Liver (tissue), 7 donors: ENCODE measurements at regions not wholly inside any gene's neighbourhood (a gene's known extent, or its start where the extent isn't known, plus 50 kb on each side); places are given as distances from the start of the nearest gene placed in this dataset.

ENCODE experiments used
- DNase-seq: peaks from one replicate; pipeline ENCODE4 v3.0.0-alpha.2; 2017; ENCODE audit warnings: low spot score
- H3K27ac ChIP-seq, 2 donors: one replicate each; pipeline ENCODE4 v1.7.0; 2013; ENCODE audit warnings: inconsistent platforms in 2 of 2, low read length in 2 of 2, control low read depth in 1 of 2, low read depth in 1 of 2, mild to moderate bottlenecking in 1 of 2
- H3K27me3 ChIP-seq, 4 donors: one replicate each; pipeline versions ENCODE4 v1.6.1 to v1.7.0; 2013; ENCODE audit warnings: low read length in 3 of 4, inconsistent platforms in 1 of 4, mild to moderate bottlenecking in 1 of 4, moderate library complexity in 1 of 4; ENCODE audit not compliant: control insufficient read depth in 4 of 4, insufficient read depth in 4 of 4
- H3K36me3 ChIP-seq, 4 donors: one replicate each; pipeline versions ENCODE4 v1.6.1 to v1.7.0; 2013; ENCODE audit warnings: low read length in 3 of 4, mild to moderate bottlenecking in 3 of 4, low read depth in 1 of 4, moderate library complexity in 1 of 4; ENCODE audit not compliant: control insufficient read depth in 4 of 4, insufficient read depth in 3 of 4
- H3K4me1 ChIP-seq, 4 donors: one replicate each; pipeline versions ENCODE4 v1.6.1 to v1.7.0; 2013; ENCODE audit warnings: low read length in 3 of 4, mild to moderate bottlenecking in 3 of 4, moderate library complexity in 1 of 4; ENCODE audit not compliant: control insufficient read depth in 4 of 4, insufficient read depth in 4 of 4
- H3K4me3 ChIP-seq, 3 donors: one replicate each; pipeline versions ENCODE4 v1.6.1 to v1.7.0; 2013; ENCODE audit warnings: low read length in 3 of 3, control low read depth in 1 of 3, low read depth in 1 of 3, mild to moderate bottlenecking in 1 of 3
- H3K9ac ChIP-seq, 2 donors: one replicate each; pipeline ENCODE4 v1.7.0; 2013; ENCODE audit warnings: low read length in 2 of 2, mild to moderate bottlenecking in 2 of 2, moderate library complexity in 2 of 2, control low read depth in 1 of 2, low read depth in 1 of 2
- H3K9me3 ChIP-seq, 4 donors: one replicate each; pipeline versions ENCODE4 v1.6.1 to v1.7.0; 2013; ENCODE audit warnings: low read length in 3 of 4; ENCODE audit not compliant: control insufficient read depth in 4 of 4
- EGR1 ChIP-seq, 2 donors: IDR thresholded peaks; 2 replicates each; pipeline ENCODE4 v1.6.1; 2016 to 2018; ENCODE audit warnings: antibody characterized with exemption in 2 of 2, low read depth in 2 of 2
- FOXA1 ChIP-seq: IDR thresholded peaks from 2 replicates; pipeline ENCODE4 v1.6.1; 2016; ENCODE audit warnings: antibody characterized with exemption
- HNF4A ChIP-seq, 2 donors: conservative IDR thresholded peaks; 2 replicates each; pipeline ENCODE4 v1.6.1; 2016; ENCODE audit warnings: antibody characterized with exemption in 2 of 2, mild to moderate bottlenecking in 2 of 2
- HNF4G ChIP-seq: IDR thresholded peaks from 2 replicates; pipeline ENCODE4 v1.6.1; 2016; ENCODE audit warnings: antibody characterized with exemption
- JUND ChIP-seq, 2 donors: IDR thresholded peaks; 2 replicates each; pipeline ENCODE4 v1.6.1; 2016; ENCODE audit warnings: antibody characterized with exemption in 2 of 2
- RAD21 ChIP-seq, 2 donors: IDR thresholded peaks; 2 replicates each; pipeline ENCODE4 v1.6.1; 2016; ENCODE audit warnings: antibody characterized with exemption in 2 of 2, mild to moderate bottlenecking in 2 of 2
- RXRA ChIP-seq, 2 donors: IDR thresholded peaks; 2 replicates each; pipeline ENCODE4 v1.6.1; 2017 to 2018; ENCODE audit warnings: antibody characterized with exemption in 2 of 2, mild to moderate bottlenecking in 1 of 2
- SP1 ChIP-seq: IDR thresholded peaks from 2 replicates; pipeline ENCODE4 v1.6.1; 2018; ENCODE audit warnings: antibody characterized with exemption, mild to moderate bottlenecking
- YY1 ChIP-seq: IDR thresholded peaks from 2 replicates; pipeline ENCODE4 v1.6.1; 2016; ENCODE audit warnings: antibody characterized with exemption, mild to moderate bottlenecking
- WGBS: extraction: QIAGEN DNeasy Blood & Tissue Kit; methylation state at CpG from one replicate; pipeline ENCODE4 v1.1.7; 2013; 5-methylcytosine and 5-hydroxymethylcytosine counted together
- TF ChIP-seq, protein P1 (sequence below): IDR thresholded peaks from 2 replicates; pipeline ENCODE4 v1.6.1; 2016; ENCODE audit warnings: antibody characterized with exemption
- TF ChIP-seq, protein P2 (sequence below): IDR thresholded peaks from 2 replicates; pipeline ENCODE4 v1.6.1; 2016; ENCODE audit warnings: antibody characterized with exemption
- TF ChIP-seq, protein P3 (sequence below): IDR thresholded peaks from 2 replicates; pipeline ENCODE4 v1.6.1; 2016; ENCODE audit warnings: antibody characterized with exemption, mild to moderate bottlenecking
- donor health status: healthy.
- donor health status: healthy.
- donor health status: healthy.
- donor health status: healthy.

DNA sequence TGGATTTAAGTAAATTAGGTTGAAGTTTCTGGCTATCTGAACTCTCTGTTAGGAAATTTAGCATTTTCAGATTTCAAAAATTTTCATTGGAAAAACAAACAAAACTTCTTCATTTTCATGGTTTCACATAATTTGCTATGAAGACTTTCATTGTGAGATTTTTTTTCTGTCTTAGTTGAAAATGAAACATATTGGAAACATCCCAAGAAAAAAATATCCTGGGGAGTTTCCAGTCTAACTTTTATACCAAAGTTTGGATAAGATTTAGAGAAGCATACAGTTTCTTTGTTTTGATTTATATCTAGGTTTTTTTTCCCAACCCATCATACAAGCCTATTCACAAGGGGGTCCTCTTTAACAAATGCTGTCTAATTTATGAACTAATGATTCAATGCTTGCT lies 300.5 kb upstream of the SEMA3A start:
- Histone ChIP-seq H3K9me3 (no peaks in the 10 kb centered on the region), H3K27me3 (no peaks in the 10 kb centered on the region), H3K27ac (no peak overlapping the region), H3K36me3 (no peaks in the 10 kb centered on the region), H3K9ac (no peak overlapping the region), H3K4me3 (no peak overlapping the region), H3K4me1 (peaks cover 0 to 1% (median 0%) of the 10 kb centered on the region in 4 donors)
- DNase-seq: no peak
- TF ChIP-seq YY1: no peak
- TF ChIP-seq, protein P1, sequence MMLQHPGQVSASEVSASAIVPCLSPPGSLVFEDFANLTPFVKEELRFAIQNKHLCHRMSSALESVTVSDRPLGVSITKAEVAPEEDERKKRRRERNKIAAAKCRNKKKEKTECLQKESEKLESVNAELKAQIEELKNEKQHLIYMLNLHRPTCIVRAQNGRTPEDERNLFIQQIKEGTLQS: no peak
- no peak for TF ChIP-seq HNF4A (conservative IDR thresholded peaks at IDR 0.05)
- TF ChIP-seq RXRA (IDR thresholded peaks at IDR 0.05): no peak
- no peak for TF ChIP-seq SP1
- no peak for TF ChIP-seq FOXA1
- no peak for TF ChIP-seq JUND (IDR thresholded peaks at IDR 0.05)
- TF ChIP-seq, protein P2, sequence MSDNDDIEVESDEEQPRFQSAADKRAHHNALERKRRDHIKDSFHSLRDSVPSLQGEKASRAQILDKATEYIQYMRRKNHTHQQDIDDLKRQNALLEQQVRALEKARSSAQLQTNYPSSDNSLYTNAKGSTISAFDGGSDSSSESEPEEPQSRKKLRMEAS: no peak
- TF ChIP-seq HNF4G: no peak

DNA sequence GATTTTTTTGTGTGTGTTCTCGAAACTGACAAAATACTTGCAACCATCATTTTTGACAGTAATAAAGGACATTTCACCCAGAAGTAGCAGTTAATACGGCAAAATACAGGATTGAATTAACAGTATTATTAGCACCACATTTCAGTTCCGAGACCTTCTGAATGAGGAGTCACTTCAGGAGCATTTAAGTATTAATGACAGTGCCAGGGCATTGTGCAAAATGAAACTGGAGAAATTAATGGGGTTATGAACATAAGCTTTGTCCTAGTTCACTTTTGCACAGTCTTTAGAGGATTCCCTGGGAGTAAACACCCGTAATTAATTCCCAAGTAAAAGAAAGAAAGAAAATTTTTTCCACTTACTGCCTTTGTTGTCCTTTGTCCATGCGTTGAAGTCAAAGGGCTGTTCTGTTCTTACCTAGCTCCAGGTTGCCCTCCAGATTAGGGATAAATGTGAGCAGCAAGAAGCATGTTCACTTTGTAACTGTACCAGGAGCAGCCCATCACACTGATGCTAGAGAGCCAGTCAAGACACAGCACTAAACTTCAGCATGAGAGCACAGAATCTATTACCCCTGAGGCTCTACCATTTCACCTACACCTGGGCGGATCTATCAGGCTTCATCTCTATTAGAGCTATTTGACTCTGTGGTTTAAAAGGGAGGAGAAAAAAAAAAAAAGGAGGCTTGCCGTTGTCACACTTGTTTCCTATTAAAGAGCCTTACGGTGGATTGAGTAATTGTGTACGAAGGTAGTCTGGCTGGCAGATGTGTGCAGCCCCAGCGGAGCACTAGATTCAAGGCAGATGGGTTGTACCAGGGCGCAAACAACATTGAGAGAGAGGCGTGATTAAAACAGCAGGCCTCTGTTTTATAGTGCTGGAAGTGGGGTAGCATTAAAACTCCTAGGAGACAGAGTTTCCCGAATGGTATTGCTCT lies 297.8 kb upstream of the SEMA3A start:
- no peak for DNase-seq

More for the DNA sequence above, 297.8 kb upstream of the SEMA3A start:
- H3K4me1 ChIP-seq: peaks cover 0 to 1% (median 0%) of the 10 kb centered on the region in 4 donors
- no peak overlapping the region for H3K27ac ChIP-seq
- H3K36me3 ChIP-seq: no peaks in the 10 kb centered on the region
- H3K4me3 ChIP-seq: no peak overlapping the region
- TF ChIP-seq RAD21 (IDR thresholded peaks at IDR 0.05): no peak
- no peak for TF ChIP-seq RXRA (IDR thresholded peaks at IDR 0.05)
- no peak for TF ChIP-seq HNF4A (conservative IDR thresholded peaks at IDR 0.05)
- TF ChIP-seq, protein P3, sequence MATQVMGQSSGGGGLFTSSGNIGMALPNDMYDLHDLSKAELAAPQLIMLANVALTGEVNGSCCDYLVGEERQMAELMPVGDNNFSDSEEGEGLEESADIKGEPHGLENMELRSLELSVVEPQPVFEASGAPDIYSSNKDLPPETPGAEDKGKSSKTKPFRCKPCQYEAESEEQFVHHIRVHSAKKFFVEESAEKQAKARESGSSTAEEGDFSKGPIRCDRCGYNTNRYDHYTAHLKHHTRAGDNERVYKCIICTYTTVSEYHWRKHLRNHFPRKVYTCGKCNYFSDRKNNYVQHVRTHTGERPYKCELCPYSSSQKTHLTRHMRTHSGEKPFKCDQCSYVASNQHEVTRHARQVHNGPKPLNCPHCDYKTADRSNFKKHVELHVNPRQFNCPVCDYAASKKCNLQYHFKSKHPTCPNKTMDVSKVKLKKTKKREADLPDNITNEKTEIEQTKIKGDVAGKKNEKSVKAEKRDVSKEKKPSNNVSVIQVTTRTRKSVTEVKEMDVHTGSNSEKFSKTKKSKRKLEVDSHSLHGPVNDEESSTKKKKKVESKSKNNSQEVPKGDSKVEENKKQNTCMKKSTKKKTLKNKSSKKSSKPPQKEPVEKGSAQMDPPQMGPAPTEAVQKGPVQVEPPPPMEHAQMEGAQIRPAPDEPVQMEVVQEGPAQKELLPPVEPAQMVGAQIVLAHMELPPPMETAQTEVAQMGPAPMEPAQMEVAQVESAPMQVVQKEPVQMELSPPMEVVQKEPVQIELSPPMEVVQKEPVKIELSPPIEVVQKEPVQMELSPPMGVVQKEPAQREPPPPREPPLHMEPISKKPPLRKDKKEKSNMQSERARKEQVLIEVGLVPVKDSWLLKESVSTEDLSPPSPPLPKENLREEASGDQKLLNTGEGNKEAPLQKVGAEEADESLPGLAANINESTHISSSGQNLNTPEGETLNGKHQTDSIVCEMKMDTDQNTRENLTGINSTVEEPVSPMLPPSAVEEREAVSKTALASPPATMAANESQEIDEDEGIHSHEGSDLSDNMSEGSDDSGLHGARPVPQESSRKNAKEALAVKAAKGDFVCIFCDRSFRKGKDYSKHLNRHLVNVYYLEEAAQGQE: no peak
- TF ChIP-seq FOXA1: no peak
- TF ChIP-seq, protein P1: no peak
- TF ChIP-seq EGR1 (IDR thresholded peaks at IDR 0.05; ENCODE audit: low read depth in 2 of 2): no peak
- no peaks in the 10 kb centered on the region for H3K9me3 ChIP-seq
- peaks cover 0 to 2% (median 0%) of the 10 kb centered on the region in 4 donors for H3K27me3 ChIP-seq
- no peak overlapping the region for H3K9ac ChIP-seq
- 75% methylated on average over 13 of the region's 13 CpGs for WGBS
